Endothelial cell of umbilical vein (primary cell): ENCODE measurements at regions not wholly inside any gene's neighbourhood (a gene's known extent, or its start where the extent isn't known, plus 50 kb on each side); places are given as distances from the start of the nearest gene placed in this dataset.

ENCODE experiments used
- BruUV-seq: library from RNA; stranded (reverse); fragments of 400-500 nt; replicated peaks from 2 replicates; lab custom pipeline; 2021; lab: Mats Ljungman, UMichigan
- CTCF ChIA-PET: fragments of 300-600, 350-600 bp; sonication (Branson Sonifier 250); formaldehyde crosslinking; loops from one replicate; lab custom pipeline; 2021; ENCODE audit warnings: antibody characterized with exemption, inconsistent platforms; lab: Charles Lee
- POLR2A ChIA-PET: fragments of 300-600, 350-600 bp; sonication (Branson Sonifier 250); formaldehyde crosslinking; loops from one replicate; lab custom pipeline; 2021; ENCODE audit warnings: antibody characterized with exemption, inconsistent platforms; lab: Charles Lee
- DNase-seq: peaks from one replicate; pipeline ENCODE4 v3.0.0-alpha.2; 2011; ENCODE audit warnings: low read depth, low spot score
- FAIRE-seq: peaks from 2 replicates; lab custom pipeline; 2011; peaks lifted over from hg19 to GRCh38; lab: Jason Lieb, UNC
- H2AFZ ChIP-seq: 2 replicates; pipeline ENCODE4 v1.6.0; 2012; ENCODE audit warnings: low read depth, low read length, control low read depth, inconsistent platforms
- H3K27ac ChIP-seq: 2 replicates; pipeline ENCODE4 v1.5.1; 2011; ENCODE audit warnings: low read depth, mild to moderate bottlenecking, control low read depth, low read length, moderate library complexity; ENCODE audit not compliant: insufficient read depth
- H3K27me3 ChIP-seq, 2 experiments: 2 replicates each; pipeline versions ENCODE4 v1.6.0 to v1.6.1; 2011; ENCODE audit warnings: low read length in 2 of 2, mixed read lengths in 1 of 2; ENCODE audit not compliant: control insufficient read depth in 2 of 2, insufficient read depth in 2 of 2
- H3K36me3 ChIP-seq, 2 experiments: 2 replicates in 1 of 2; 3 replicates in 1 of 2; pipeline ENCODE4 v1.5.1; 2011; ENCODE audit warnings: low read length in 2 of 2, mild to moderate bottlenecking in 1 of 2, moderate library complexity in 1 of 2; ENCODE audit not compliant: control insufficient read depth in 2 of 2, insufficient read depth in 2 of 2; ENCODE audit errors: extremely low read depth in 1 of 2
- H3K4me1 ChIP-seq: 3 replicates; pipeline ENCODE4 v1.5.1; 2011; ENCODE audit warnings: mild to moderate bottlenecking, low read length; ENCODE audit not compliant: control insufficient read depth, insufficient read depth; ENCODE audit errors: extremely low read depth
- H3K4me2 ChIP-seq: 2 replicates; pipeline ENCODE4 v1.6.1; 2011; ENCODE audit warnings: low read length, control low read depth, mixed read lengths; ENCODE audit not compliant: insufficient read depth
- H3K4me3 ChIP-seq, 3 experiments: fragments of 200-600 bp in 1 of 3; sonication (generic), shearing (Covaris generic) in 1 of 3; replicated peaks in 1 of 3; 2 replicates each; pipeline ENCODE4 v1.5.1; 2011 to 2016; ENCODE audit warnings: control low read depth in 3 of 3, low read length in 3 of 3, mild to moderate bottlenecking in 2 of 3, inconsistent platforms in 1 of 3, low read depth in 1 of 3, moderate library complexity in 1 of 3; ENCODE audit not compliant: insufficient read depth in 1 of 3
- H3K79me2 ChIP-seq: 2 replicates; pipeline ENCODE4 v1.6.0; 2012; ENCODE audit warnings: low read length, inconsistent platforms; ENCODE audit not compliant: control insufficient read depth, insufficient read depth
- H3K9ac ChIP-seq: replicated peaks from 2 replicates; pipeline ENCODE3; 2011; ENCODE audit warnings: low read length, control low read depth; ENCODE audit not compliant: insufficient read depth; ENCODE audit errors: extremely low read depth
- H3K9me1 ChIP-seq: replicated peaks from 3 replicates; pipeline ENCODE4 v1.6.0; 2011; ENCODE audit warnings: mild to moderate bottlenecking, low read length; ENCODE audit not compliant: control insufficient read depth, insufficient read depth; ENCODE audit errors: extremely low read depth
- H3K9me3 ChIP-seq: replicated peaks from 2 replicates; pipeline ENCODE4 v1.5.1; 2012; ENCODE audit warnings: low read length, inconsistent platforms; ENCODE audit not compliant: control insufficient read depth, insufficient read depth
- H4K20me1 ChIP-seq: replicated peaks from 2 replicates; pipeline ENCODE3; 2011; ENCODE audit warnings: mild to moderate bottlenecking, low read length; ENCODE audit not compliant: control insufficient read depth, insufficient read depth; ENCODE audit errors: extremely low read depth
- EZH2 ChIP-seq: IDR thresholded peaks from 2 replicates; pipeline ENCODE4 v1.6.1; 2012; ENCODE audit warnings: borderline replicate concordance, low read depth, mild to moderate bottlenecking, moderate library complexity, low read length, inconsistent platforms; ENCODE audit not compliant: severe bottlenecking
- FOS ChIP-seq: IDR thresholded peaks from 2 replicates; pipeline ENCODE4 v1.6.1; 2011; ENCODE audit warnings: mild to moderate bottlenecking, low read length, moderate library complexity, borderline replicate concordance; ENCODE audit not compliant: insufficient read depth
- GATA2 ChIP-seq: IDR thresholded peaks from 2 replicates; pipeline ENCODE4 v1.7.0; 2011; ENCODE audit warnings: low read depth, mild to moderate bottlenecking, moderate library complexity, mixed read lengths, low read length; ENCODE audit not compliant: insufficient read length, insufficient read depth
- JUN ChIP-seq: IDR thresholded peaks from 2 replicates; pipeline ENCODE4 v1.6.1; 2011; ENCODE audit warnings: borderline replicate concordance, low read depth; ENCODE audit not compliant: insufficient read length, insufficient read depth
- MYC ChIP-seq: IDR thresholded peaks from one replicate; pipeline ENCODE4 v1.6.1; 2011; ENCODE audit warnings: mild to moderate bottlenecking, low read depth, low read length
- POLR2A ChIP-seq: IDR thresholded peaks from 2 replicates; pipeline ENCODE4 v1.6.1; 2012; ENCODE audit warnings: low read depth, mild to moderate bottlenecking, control low read depth, low read length
- POLR2AphosphoS5 ChIP-seq: IDR thresholded peaks from 2 replicates; pipeline ENCODE4 v1.6.1; 2012; ENCODE audit warnings: low read depth, mild to moderate bottlenecking, control low read depth, low read length, moderate library complexity; ENCODE audit not compliant: insufficient read depth
- dilution Hi-C: fragments of 300-500 bp; cut with MboI; formaldehyde crosslinking; loops from one replicate; pipeline ENCODE4 v1.15.0; 2019; ENCODE audit warnings: low sequenced_read_pairs; ENCODE audit not compliant: extremely low pct_ligation_motif_present
- intact Hi-C: fragments of 100-400 bp; cut with micrococcal nuclease; formaldehyde crosslinking; loops from one replicate; pipeline ENCODE4 v1.10.0; 2022
- TF ChIP-seq, protein P1 (sequence below), 2 donors: IDR thresholded peaks; 1 replicate in 1 of 2; 2 replicates in 1 of 2; pipeline ENCODE4 v1.5.1; 2011; ENCODE audit warnings: low read length in 2 of 2, mild to moderate bottlenecking in 2 of 2, moderate library complexity in 2 of 2, control low read depth in 1 of 2, inconsistent platforms in 1 of 2, low read depth in 1 of 2; ENCODE audit not compliant: insufficient read depth in 1 of 2; ENCODE audit errors: extremely low read depth in 1 of 2
- TF ChIP-seq, protein P2 (sequence below): IDR thresholded peaks from 2 replicates; pipeline ENCODE4 v1.6.1; 2011; ENCODE audit not compliant: insufficient read depth, insufficient read length

DNA sequence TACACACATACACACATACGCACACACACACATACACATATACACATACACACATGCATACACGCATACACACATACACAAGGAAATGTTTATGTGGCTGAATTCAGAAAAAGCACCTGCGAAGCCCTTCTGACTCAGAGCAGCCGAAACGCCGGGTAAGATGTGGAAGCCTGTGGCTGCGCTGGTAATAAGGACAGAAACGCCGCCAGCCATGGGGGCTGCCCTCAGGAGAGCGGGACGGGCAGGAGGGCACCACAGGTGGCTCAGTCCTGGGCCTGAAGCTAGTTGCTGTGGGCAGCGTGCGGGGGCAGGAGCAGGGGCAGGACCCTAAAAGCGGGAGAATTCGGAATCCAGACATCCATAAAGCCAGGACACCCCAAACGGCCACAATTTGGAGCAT is 378.3 kb downstream of the BRD1 start:
- Histone ChIP-seq H3K9me1 (no peaks in the 10 kb centered on the region), H3K4me3 (no peak overlapping the region), H3K79me2 (no peaks in the 10 kb centered on the region), H3K9ac (no peak overlapping the region), H4K20me1 (no peaks in the 10 kb centered on the region), H3K27ac (no peak overlapping the region), H3K27me3 (no peaks in the 10 kb centered on the region), H3K36me3 (no peaks in the 10 kb centered on the region), H2AFZ (no peak overlapping the region), H3K9me3 (peaks cover 7% of the 10 kb centered on the region), H3K4me2 (no peak overlapping the region), H3K4me1 (no peaks in the 10 kb centered on the region)
- dilution Hi-C loops: no loop called here
- ChIA-PET POLR2A (no interaction called here), CTCF (no interaction called here)
- DNase-seq (no peak), FAIRE-seq (no peak)
- intact Hi-C loops: no loop called here
- BruUV-seq: no TSS peak
- TF ChIP-seq GATA2: no peak
- TF ChIP-seq, protein P1, sequence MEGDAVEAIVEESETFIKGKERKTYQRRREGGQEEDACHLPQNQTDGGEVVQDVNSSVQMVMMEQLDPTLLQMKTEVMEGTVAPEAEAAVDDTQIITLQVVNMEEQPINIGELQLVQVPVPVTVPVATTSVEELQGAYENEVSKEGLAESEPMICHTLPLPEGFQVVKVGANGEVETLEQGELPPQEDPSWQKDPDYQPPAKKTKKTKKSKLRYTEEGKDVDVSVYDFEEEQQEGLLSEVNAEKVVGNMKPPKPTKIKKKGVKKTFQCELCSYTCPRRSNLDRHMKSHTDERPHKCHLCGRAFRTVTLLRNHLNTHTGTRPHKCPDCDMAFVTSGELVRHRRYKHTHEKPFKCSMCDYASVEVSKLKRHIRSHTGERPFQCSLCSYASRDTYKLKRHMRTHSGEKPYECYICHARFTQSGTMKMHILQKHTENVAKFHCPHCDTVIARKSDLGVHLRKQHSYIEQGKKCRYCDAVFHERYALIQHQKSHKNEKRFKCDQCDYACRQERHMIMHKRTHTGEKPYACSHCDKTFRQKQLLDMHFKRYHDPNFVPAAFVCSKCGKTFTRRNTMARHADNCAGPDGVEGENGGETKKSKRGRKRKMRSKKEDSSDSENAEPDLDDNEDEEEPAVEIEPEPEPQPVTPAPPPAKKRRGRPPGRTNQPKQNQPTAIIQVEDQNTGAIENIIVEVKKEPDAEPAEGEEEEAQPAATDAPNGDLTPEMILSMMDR (IDR thresholded peaks at IDR 0.05; ENCODE audit: extremely low read depth in 1 of 2, insufficient read depth in 1 of 2, low read depth in 1 of 2, low read length in 2 of 2): no peak
- TF ChIP-seq POLR2AphosphoS5: no peak
- TF ChIP-seq MYC: no peak
- TF ChIP-seq FOS: no peak
- no peak for TF ChIP-seq EZH2
- TF ChIP-seq, protein P2, sequence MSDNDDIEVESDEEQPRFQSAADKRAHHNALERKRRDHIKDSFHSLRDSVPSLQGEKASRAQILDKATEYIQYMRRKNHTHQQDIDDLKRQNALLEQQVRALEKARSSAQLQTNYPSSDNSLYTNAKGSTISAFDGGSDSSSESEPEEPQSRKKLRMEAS: no peak
- no peak for TF ChIP-seq JUN
- TF ChIP-seq POLR2A: no peak
